ENCODE measurements at regions not wholly inside any gene's neighbourhood (a gene's known extent, or its start where the extent isn't known, plus 50 kb on each side); places are given as distances from the start of the nearest gene placed in this dataset.

GRCh38 chr16:86653285-86654006, 75.1 kb downstream of the FOXL1 start:
- TF ChIP-seq CTCF (IDR thresholded peaks at IDR 0.05; ENCODE audit: low read length) = no peak
- TF ChIP-seq EZH2 (optimal IDR thresholded peaks at IDR 0.05; ENCODE audit: low read depth, low read length) = no peak
- TF ChIP-seq EZH2phosphoT487 (IDR thresholded peaks at IDR 0.05; ENCODE audit: low read length) = no peak
